OCI-M2 (cell line): ENCODE measurements at regions not wholly inside any gene's neighbourhood (a gene's known extent, or its start where the extent isn't known, plus 50 kb on each side); places are given as distances from the start of the nearest gene placed in this dataset.
"Not testable (repeated sequence)": the region's sequence is repeated elsewhere in the genome, so short reads cannot be mapped to it uniquely, and the experiment has no call there.

Experiments used
- DNase-seq: peaks from one replicate; lab custom pipeline; 2025; ENCODE audit not compliant: unreplicated experiment; lab: John Stamatoyannopoulos, UW

DNA sequence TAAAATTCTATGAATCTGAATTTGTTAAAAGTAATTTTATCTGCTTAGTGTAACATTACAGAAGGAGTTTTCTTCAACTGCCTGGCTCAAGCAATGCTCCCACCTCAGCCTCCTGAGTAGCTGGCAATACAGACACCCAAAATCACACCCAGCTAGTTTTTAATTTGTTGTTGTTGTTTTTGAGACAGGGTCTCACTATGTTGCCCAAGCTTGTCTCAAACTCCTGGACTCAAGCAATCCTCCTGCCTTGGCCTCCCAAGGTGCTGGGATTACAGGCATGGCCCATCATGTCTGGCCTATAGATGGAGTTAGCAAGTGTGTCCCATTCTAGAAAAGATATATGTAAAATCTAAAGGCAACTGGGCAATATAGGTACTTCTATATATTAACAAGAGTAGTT lies 1580.4 kb upstream of the PRR20A start:
- no peak for DNase-seq

DNA sequence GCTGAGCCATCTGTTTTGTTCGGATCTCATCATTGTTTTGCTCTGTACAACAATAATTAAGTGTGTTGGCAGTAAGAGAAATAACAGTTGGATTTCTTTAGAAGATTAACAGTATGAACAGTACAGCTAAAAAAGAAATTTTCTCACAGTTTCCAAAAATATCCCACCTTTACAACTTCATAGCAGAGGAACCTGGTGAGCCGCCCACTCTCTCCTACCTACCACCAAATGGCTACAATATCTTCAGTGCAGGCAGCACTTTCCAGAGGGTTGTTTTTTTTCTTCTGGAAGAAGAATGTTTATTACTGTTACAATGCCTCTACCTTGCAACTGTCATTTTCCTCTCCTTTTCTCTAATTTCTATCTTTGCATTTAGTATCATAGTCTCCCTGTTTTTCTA lies 1577.5 kb upstream of the PRR20A start:
- DNase-seq = no peak

DNA sequence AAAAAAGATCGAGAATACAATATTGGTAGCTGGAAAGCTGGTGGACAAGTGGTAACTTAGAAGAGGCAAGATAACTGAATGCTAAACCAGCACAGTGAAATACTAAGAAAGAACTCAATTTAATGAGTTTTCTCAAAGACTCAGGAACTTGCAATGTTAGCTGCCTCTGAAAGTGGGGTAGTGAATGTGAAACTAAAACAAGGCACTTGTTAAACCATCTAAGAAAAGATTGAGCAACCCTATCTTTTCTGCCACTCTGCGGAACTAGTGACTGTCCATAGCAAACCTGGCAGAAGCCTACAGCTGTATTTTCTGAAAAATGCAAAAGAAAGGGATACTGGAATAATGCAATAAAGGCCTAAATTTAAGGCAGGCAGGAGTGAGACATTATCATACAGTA lies 1574.4 kb upstream of the PRR20A start:
- DNase-seq = no peak

DNA sequence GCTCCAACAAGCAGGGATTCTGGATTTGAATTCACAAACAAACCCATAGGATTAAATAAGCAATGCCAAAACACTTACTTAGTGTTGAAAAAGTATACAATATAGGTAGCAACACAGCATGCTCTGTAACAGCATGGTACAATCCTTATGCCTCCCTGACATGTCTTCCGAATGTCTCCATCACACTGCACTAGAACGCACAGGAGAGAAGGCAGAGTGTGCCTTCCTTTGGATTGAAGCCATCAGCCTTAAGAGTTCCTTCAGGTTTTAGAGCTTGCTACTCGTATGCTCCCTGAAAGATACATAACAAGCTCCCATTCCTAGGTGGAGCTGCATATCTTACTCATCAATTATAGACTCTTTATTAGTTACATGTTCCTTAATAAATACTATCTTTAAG lies 1573.9 kb upstream of the PRR20A start:
- no peak for DNase-seq

DNA sequence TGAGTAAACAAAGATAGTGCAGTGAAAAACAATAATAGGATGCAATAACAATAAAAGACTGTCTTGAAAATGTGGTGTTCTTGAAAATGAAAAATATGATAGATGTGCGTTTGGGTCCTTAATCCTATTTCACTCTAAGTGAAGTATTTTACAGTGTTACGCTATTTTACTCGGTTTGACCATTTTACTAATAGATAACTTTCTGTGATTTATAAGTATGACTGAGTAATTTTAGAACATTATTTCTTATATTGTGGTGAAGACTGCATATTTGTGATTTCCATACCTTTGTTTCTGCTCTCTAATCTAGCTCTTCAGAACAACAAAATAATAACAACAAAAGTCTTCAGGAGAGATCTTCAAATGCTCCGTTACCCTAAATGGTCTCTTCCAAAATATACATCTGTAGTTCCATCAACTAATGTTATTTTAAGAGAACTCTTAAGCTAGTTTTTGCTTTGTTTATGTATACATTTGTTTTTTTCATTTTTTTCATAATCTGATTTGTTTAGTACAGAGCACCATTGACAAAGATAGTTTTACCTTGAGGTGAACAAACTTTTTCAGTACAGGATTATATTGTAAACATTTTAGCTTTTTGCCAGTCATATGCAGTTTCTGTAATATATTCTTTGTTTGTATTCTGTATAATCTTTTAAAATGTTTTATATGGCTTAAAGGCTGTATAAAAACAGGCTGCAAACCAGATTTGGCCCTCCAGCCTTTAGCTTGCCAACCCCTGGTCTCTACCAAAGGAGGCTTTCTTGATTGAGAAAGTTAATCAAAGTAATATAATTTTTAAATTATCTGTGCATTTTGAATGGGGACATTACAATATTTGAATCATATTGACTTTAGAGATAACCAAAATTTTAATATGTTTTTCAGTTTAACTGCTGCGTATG lies 1572.7 kb upstream of the PRR20A start:
- no peak for DNase-seq

DNA sequence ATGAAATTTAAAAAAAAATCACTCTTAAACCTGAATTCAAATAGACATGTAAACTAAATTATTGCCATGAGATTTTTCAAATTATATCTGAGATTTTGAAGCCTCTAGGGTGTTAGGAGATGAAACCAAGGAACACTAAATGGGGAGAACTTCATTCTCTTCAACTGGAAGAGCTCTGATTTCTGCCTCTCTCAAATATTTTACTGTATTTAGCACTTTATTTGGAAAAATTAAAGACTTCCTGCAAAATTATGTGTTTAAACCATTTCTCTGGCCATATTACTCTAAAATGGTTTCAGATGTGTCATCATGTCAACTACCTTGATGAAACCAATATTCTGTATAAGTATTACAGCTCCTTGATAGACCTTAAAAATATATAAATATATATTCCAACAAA lies 1571.6 kb upstream of the PRR20A start:
- DNase-seq = no peak

DNA sequence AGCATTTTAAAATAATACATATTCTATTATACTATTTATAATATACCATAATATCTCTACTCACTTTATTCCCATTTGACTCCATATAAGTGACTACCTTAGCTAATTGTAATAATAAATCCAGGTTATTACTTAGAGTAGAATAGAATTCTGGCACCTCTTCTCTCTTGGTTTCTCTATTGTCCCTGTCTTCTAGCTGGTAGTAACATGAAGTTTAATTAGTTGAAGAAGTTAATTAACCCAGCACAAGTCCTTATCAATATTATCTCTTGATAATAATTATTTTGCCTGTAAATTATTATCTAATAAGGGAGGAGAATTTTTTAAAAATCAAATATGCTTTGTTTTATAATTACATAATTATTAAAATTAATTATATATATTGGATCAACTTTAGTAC lies 1571.2 kb upstream of the PRR20A start:
- no peak for DNase-seq

DNA sequence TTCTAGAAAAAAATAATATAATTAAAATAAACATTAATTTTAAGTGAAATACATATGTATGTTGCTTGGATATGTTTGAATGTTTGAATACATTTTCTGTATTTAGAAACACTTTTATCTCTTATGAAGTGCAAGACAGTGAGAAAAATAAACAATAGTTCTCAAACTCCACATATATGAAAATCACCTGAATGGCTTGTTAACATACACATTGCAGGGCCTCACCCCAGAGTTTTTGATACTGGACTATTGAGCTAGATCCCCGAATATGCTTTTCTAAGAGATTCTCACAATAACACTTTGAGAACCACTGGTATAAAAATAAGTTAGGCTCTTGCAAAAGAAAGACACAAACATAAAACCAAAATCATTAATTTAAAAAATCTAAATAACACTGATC lies 1570.3 kb upstream of the PRR20A start:
- no peak for DNase-seq

DNA sequence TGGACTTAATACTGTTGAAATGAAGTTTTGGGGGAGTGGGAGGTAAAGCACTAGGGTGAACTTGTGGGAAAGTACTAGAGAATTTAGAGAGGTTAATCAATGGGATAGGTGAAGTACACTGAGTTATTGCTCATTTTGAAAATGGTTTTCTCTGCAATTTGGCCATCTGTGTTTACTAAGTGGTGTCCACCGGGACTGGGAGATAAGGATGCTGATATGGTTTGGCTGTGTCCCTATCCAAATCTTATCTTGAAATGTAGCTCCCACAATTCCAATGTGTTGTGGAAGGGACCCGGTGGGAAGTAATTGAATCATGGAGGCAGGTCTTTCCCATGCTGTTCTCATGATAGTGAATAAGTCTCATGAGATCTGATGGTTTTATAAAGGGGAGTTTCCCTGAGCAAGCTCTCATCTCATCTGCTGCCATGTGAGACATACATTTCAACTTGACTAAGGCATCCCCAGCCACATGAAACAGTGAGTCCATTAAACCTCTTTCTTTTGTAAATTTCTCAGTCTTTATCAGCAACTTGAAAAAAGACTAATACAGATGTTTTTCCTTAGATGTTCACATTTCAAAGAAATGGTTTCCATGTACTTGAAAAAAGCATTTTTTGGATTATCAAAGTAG lies 1569.4 kb upstream of the PRR20A start:
- no peak for DNase-seq

DNA sequence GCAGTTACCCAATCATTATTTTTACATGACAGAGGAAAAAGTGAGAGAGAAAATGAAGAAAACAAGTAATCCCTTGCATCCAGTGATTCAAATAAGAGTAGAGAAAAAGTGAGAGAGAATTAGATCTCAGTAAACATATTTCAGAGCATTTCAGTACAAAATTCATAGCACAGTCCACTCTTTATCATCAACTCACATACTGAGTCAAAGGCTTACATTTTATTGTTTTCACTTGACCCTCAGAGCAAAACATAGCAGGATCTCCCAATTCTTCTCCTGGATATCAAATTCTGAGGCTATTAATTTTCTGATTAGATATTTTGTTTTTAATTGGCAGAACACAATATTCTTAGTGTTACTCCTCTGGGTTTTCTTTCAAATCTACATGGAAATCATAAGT lies 1568.3 kb upstream of the PRR20A start:
- no peak for DNase-seq

DNA sequence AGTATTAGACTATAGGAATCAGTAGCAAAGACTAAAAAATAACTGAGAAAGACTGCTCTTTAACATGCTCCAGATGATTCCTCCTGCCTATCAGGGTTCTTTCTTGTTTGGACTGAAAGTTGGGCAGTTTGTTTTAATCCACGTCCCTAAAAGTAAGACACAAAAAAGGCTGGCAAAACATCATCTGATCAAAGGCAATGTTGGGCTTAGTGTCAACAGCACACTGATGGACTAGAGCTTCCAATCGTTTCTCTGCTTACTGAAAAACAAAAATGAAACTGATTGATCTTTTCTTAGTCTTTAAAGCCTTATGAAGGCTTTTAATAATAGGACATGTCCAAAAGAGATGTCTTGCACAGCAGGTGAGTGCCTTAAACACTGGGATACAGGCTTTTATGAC lies 1567.9 kb upstream of the PRR20A start:
- DNase-seq = no peak

DNA sequence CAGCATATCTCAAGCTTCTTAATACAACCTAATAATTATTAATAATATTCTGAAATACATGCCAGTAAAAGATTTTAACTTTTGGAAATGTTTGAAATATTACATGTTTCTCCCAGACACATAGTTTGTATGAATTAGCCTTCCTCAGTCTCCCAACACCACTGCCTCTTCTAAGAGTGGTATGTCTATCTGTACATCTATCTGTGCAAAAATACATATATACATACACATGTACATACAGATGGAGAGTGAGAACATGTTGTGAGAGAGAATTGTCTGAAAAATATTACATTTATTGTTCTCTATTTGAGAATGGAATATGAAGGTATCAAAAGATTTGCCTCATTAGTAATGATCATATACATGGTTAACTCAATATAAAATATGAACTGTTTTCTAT lies 1567.2 kb upstream of the PRR20A start:
- DNase-seq = no peak

DNA sequence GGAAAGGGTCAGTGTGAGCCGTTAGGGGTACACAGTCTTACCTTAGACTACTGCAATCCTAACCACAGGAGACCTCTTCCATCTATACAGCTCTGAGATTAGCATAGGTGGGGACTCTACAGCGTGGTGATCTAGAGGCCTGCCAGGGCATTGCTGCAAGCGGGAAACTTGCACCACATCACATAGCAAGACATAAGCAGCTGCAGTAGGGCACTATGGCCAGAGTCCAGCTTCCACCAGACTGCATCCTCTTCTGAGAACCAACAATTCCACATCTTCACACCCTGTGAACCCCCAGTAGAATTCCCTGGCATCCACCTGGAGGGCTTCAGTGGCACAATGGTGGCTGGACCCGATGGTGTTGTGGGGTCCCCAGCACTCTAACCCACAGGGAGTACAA lies 1564.3 kb upstream of the PRR20A start:
- no peak for DNase-seq

DNA sequence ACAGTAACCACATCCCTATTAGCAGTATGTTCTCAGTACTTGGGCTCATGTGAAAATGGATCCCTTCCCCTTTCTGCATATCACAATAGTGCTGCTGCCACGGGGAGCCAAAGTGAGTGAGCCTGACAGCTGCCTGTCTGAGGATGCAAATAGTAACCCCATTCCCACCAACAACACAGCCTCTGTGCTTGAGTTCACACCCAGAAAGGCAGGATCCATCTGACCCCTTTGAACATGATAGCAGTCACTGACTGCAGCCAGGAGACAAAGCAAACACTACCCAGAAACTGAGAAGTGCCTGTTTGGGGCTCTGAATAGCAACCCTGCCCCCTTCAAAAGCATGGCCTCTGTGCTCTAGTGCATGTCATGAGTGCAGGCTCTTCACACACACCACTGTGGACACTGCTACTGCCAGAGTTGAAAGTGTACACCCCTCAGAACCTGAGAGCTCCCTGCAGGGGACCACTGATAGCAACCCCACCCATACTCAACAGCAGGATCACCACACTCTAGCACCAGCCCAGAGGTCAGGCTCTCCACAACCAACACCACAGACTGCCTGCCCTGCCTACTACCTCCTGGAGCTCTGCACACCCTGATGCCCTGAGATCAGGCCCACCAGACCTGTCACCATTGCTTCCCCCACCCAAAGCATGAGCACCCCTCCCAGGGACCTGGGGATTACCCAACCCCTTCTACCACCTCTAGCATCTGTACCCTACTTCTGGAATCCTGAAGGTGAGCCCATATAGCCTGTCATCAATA lies 1563.5 kb upstream of the PRR20A start:
- no peak for DNase-seq

DNA sequence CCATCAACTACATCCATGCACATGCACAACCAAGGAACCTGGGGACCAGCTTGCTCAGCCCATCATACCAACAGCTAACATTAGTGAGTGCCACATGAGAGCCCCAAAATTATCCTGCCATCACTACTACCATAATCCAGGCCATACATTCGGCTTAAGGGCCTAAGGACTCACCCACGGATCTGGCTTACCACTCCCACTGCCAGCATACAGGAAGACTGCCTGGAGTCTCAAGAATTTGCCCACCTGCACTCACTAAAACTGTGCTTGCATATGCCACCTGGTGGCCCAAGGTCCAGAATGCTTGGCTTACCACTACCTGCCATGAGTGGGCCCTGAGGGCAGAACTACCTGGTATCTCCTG lies 1562.9 kb upstream of the PRR20A start:
- DNase-seq = no peak

DNA sequence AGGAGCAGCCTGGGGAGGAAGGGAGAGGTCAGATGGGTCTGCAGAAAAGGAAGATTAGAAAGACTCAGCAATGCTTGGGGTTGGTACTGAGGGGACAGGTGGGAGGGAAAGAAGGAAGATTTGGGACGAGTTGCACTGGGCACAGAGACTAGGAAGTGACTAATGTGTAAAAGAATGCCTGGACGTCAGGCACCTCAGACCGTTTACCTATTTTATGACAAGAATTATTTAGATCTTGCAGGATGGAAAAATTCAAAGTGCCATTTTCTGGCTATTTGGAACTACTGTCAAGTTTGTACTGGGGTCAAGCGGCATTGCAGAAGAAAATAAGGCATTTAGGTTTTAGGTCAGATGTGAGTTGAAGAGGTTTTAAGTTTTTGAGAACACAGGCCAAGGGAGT lies 1558.4 kb upstream of the PRR20A start:
- not testable (repeated sequence) for DNase-seq

DNA sequence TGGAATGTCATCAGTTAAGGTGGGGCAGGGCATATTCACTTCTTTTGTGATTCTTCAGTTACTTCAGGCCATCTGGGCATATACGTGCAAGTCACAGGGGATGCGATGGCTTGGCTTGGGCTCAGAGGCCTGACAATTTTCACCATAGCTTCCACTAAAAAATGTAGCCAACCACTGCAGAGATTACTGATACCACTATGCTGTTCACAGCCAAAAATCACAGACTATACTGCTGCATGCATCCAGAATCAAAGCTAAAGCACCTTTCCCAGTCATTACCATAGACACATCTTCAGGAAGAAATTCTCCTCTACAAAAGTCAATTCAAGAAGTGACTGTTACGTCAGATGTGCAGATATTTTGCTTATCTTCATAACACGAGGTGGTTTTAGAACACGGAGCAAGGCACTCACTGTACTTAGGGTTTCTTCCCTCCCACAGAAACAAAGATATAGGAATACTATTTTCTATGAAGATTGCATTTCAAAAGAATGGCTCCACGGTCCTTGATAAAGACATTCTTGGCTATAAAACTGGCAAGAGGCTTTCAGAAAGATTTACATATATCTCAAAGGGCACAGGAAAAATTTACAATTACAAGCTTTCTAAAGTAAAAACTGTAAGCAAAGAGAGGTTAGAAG lies 1556.6 kb upstream of the PRR20A start:
- DNase-seq = no peak

DNA sequence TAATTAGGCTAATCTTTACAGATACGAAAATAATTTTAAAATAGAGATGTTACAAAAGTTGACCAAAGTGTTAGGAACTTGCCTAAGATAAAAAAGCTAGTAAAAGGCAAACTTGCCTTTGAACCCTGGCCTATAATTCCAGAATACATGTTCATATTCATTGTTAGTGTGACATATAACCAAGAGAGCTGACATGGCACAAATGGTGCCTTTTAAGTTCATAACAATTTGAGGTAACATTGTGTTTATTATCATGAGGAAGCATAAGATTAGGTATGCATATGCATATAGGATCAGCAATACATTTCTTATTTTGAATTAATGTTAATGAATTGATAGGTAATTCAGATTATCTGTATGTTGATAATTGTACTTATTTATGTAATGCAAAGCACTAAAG lies 1537.9 kb upstream of the PRR20A start:
- DNase-seq = no peak

DNA sequence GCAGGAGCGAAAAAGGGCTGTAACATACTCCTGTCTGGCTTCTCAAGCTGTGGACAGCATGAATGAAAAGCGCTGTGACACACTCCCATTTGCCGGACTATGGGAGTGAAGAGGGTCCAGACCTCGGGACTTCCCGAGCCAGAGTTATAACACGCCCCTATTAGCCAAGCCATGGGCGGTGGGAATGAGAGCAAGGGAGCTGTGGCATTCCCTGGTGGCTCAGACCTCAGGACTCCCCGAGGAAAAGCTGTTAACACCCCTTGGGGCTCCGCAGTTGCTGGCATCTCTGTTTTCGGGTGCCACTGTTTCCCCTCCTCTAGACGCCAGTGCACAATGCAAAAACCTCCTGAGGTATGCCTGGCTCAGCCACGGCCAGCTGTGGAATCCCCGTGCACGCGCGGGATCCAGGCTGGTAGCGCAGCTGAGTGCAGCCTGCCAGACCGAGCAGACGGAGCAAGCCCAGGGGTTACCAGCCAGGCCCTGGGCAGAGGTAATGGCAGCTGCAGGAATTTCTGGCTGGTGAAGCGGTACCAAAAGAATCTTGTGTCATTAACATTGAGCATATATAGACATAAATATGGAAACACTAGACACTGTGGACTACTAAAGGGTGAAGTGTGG lies 1534.6 kb upstream of the PRR20A start:
- no peak for DNase-seq

DNA sequence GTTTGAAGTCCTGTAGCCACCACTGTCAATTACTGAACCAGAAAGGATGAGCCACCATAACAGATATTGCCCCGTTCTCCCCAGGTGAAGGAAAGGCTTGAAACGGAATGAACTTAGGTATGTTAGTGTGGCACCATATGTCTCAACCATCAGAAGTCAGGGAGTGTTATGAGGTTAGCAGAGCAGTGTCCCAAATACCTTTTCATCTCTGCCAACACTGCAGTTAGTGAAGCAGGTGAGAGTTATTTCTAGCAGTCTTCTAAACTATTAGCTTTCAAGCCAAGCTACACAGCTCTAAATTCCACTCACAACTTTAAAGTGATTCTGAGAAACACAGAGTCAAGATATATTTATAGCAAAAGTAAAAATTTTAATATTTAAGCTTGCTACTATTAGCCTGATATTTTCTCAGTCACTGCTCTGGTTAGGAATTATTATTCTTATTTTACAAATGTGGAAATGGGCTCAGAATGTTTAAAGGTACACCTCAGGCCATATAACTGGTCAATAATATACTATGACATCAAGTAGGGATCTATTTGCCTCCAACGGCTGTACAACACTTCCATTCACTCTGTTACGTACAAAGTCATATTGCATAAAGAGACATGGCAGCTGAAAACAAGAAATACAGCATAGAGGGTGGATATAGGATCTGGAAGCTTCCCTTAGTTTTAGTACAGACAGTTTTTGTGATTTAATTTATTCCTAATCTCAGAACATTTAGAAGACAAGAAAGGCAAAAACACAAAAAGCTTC lies 1527.1 kb upstream of the PRR20A start:
- no peak for DNase-seq
